B cell (primary cell): ENCODE measurements at regions not wholly inside any gene's neighbourhood (a gene's known extent, or its start where the extent isn't known, plus 50 kb on each side); places are given as distances from the start of the nearest gene placed in this dataset.

Source experiments
- ATAC-seq: fragments of 200-7000 bp; cut with Tn5 transposase; one replicate; pipeline ENCODE4 v1.10.0; 2021; ENCODE audit warnings: low read depth, mild to moderate bottlenecking, moderate number of reproducible peaks, moderate library complexity
- CTCF ChIA-PET: fragments of 350-600 bp; sonication (Branson Sonifier 250); formaldehyde crosslinking; loops from one replicate; lab custom pipeline; 2021; ENCODE audit warnings: antibody characterized with exemption, inconsistent platforms; lab: Charles Lee
- POLR2A ChIA-PET: fragments of 350-600 bp; sonication (Branson Sonifier 250); formaldehyde crosslinking; loops from one replicate; lab custom pipeline; 2021; ENCODE audit warnings: antibody characterized with exemption; lab: Charles Lee
- DNase-seq: peaks from one replicate; pipeline ENCODE4 v3.0.0; 2013
- H2AFZ ChIP-seq: 2 replicates; pipeline ENCODE4 v1.6.1; 2012; ENCODE audit warnings: mild to moderate bottlenecking, low read depth, low read length; ENCODE audit not compliant: insufficient read depth, poor library complexity, severe bottlenecking
- H3K27ac ChIP-seq, 2 donors: 1 replicate in 1 of 2; 2 replicates in 1 of 2; pipeline ENCODE4 v1.5.1; 2012 to 2013; ENCODE audit warnings: low read length in 2 of 2, mild to moderate bottlenecking in 2 of 2, moderate library complexity in 1 of 2
- H3K27me3 ChIP-seq, 4 experiments: fragments of 200-600 bp in 1 of 4; sonication (generic) in 1 of 4; replicated peaks in 1 of 4; 1 replicate in 2 of 4; 2 replicates in 2 of 4; pipeline versions ENCODE4 v1.6.1 to v1.7.0; 2013 to 2016; ENCODE audit warnings: low read length in 3 of 4, mild to moderate bottlenecking in 2 of 4, mixed read lengths in 1 of 4, moderate library complexity in 1 of 4; ENCODE audit not compliant: insufficient read depth in 4 of 4, control insufficient read depth in 3 of 4; ENCODE audit errors: control extremely low read depth in 1 of 4
- H3K36me3 ChIP-seq, 2 experiments: replicated peaks in 1 of 2; 1 replicate in 1 of 2; 2 replicates in 1 of 2; pipeline versions ENCODE4 v1.6.1 to v1.7.1; 2013; ENCODE audit warnings: low read length in 1 of 2; ENCODE audit not compliant: insufficient read depth in 2 of 2, control insufficient read depth in 1 of 2; ENCODE audit errors: control extremely low read depth in 1 of 2, extremely low read depth in 1 of 2
- H3K4me1 ChIP-seq, 2 donors: fragments of 200-600 bp in 1 of 2; sonication (generic) in 1 of 2; 1 replicate in 1 of 2; 2 replicates in 1 of 2; pipeline versions ENCODE4 v1.5.1 to v1.6.1; 2013 to 2017; ENCODE audit warnings: low read length in 2 of 2; ENCODE audit not compliant: control insufficient read depth in 2 of 2, insufficient read depth in 2 of 2
- H3K4me2 ChIP-seq: replicated peaks from 2 replicates; pipeline ENCODE3; 2012; ENCODE audit warnings: mild to moderate bottlenecking, low read depth, low read length; ENCODE audit not compliant: poor library complexity, severe bottlenecking
- H3K4me3 ChIP-seq, 5 experiments: fragments of 200-600 bp in 1 of 5; sonication (generic) in 1 of 5; 1 replicate in 3 of 5; 2 replicates in 2 of 5; pipeline versions ENCODE4 v1.5.1 to v1.7.0; 2011 to 2016; ENCODE audit warnings: low read length in 4 of 5, mild to moderate bottlenecking in 4 of 5, low read depth in 2 of 5, control low read depth in 1 of 5, moderate library complexity in 1 of 5; ENCODE audit not compliant: insufficient read depth in 1 of 5; ENCODE audit errors: control extremely low read depth in 1 of 5, extremely low read depth in 1 of 5
- H3K79me2 ChIP-seq: fragments of 200-600 bp; sonication (generic); one replicate; pipeline ENCODE4 v1.6.0; 2016; ENCODE audit warnings: low read length; ENCODE audit not compliant: control insufficient read depth, insufficient read depth
- H3K9ac ChIP-seq: fragments of 200-600 bp; sonication (generic); 2 replicates; pipeline ENCODE4 v1.6.1; 2017; ENCODE audit warnings: mild to moderate bottlenecking, low read length, moderate library complexity
- H3K9me3 ChIP-seq, 3 donors: one replicate each; pipeline versions ENCODE4 v1.6.1 to v1.7.1; 2013; ENCODE audit warnings: low read length in 2 of 3; ENCODE audit not compliant: control insufficient read depth in 2 of 3, insufficient read depth in 1 of 3; ENCODE audit errors: control extremely low read depth in 1 of 3
- H4K20me1 ChIP-seq: 2 replicates; pipeline ENCODE4 v1.6.0; 2012; ENCODE audit warnings: mild to moderate bottlenecking, low read length; ENCODE audit not compliant: insufficient read depth, control insufficient read depth, poor library complexity, severe bottlenecking
- H3K27ac Mint-ChIP-seq: one replicate; pipeline ENCODE4 v1.8.0; 2021; ENCODE audit warnings: mixed read lengths
- H3K27me3 Mint-ChIP-seq: one replicate; pipeline ENCODE4 v1.8.0; 2021; ENCODE audit warnings: mixed read lengths
- H3K4me1 Mint-ChIP-seq: one replicate; pipeline ENCODE4 v1.8.0; 2021; ENCODE audit warnings: mixed read lengths
- H3K4me3 Mint-ChIP-seq: one replicate; pipeline ENCODE4 v1.8.0; 2021; ENCODE audit warnings: mixed read lengths
- H3K9me3 Mint-ChIP-seq: one replicate; pipeline ENCODE4 v1.8.0; 2022; ENCODE audit warnings: mixed read lengths; ENCODE audit not compliant: insufficient read depth
- EZH2 ChIP-seq: IDR thresholded peaks from 2 replicates; pipeline ENCODE4 v1.6.1; 2012; ENCODE audit warnings: borderline replicate concordance, low read depth, mild to moderate bottlenecking, moderate library complexity, low read length; ENCODE audit not compliant: insufficient read depth, poor library complexity, severe bottlenecking
- WGBS: methylation state at CpG from one replicate; pipeline ENCODE4 v1.1.5; 2013; ENCODE audit warnings: missing lambda C conversion rate; ENCODE audit not compliant: insufficient coverage; 5-methylcytosine and 5-hydroxymethylcytosine counted together
- intact Hi-C: fragments of 100-400 bp; cut with micrococcal nuclease; formaldehyde crosslinking; loops from one replicate; pipeline ENCODE4 v1.10.0; 2022
- TF ChIP-seq, protein P1 (sequence below): fragments of 200-600 bp; IDR thresholded peaks from one replicate; pipeline ENCODE4 v1.8.0; 2022; ENCODE audit warnings: antibody characterized with exemption, mild to moderate bottlenecking

- Histone ChIP-seq H2AFZ (no peak overlapping the region), H3K79me2 (no peaks in the 10 kb centered on the region), H3K36me3 (no peaks in the 10 kb centered on the region), H3K9me3 (no peaks in the 10 kb centered on the region), H3K4me3 (no peak overlapping the region), H3K27ac (no peak overlapping the region), H3K27me3 (no peaks in the 10 kb centered on the region), H3K4me1 (no peaks in the 10 kb centered on the region), H3K4me2 (no peak overlapping the region), H4K20me1 (no peaks in the 10 kb centered on the region), H3K9ac (no peak overlapping the region)
- ChIA-PET POLR2A (no interaction called here), CTCF (no interaction called here)
- Mint-ChIP-seq H3K4me3 (no peak overlapping the region), H3K27ac (no peak overlapping the region), H3K27me3 (no peaks in the 10 kb centered on the region), H3K4me1 (no peaks in the 10 kb centered on the region), H3K9me3 (no peaks in the 10 kb centered on the region)
- DNase-seq (no peak), ATAC-seq (no peak)
- intact Hi-C loops, result no loop called here
- TF ChIP-seq EZH2, result no peak
- TF ChIP-seq, protein P1, sequence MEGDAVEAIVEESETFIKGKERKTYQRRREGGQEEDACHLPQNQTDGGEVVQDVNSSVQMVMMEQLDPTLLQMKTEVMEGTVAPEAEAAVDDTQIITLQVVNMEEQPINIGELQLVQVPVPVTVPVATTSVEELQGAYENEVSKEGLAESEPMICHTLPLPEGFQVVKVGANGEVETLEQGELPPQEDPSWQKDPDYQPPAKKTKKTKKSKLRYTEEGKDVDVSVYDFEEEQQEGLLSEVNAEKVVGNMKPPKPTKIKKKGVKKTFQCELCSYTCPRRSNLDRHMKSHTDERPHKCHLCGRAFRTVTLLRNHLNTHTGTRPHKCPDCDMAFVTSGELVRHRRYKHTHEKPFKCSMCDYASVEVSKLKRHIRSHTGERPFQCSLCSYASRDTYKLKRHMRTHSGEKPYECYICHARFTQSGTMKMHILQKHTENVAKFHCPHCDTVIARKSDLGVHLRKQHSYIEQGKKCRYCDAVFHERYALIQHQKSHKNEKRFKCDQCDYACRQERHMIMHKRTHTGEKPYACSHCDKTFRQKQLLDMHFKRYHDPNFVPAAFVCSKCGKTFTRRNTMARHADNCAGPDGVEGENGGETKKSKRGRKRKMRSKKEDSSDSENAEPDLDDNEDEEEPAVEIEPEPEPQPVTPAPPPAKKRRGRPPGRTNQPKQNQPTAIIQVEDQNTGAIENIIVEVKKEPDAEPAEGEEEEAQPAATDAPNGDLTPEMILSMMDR, result no peak
Measured at GRCh38 chr11:104624021-104624420, 274.2 kb downstream of the CASP12 start.

DNA sequence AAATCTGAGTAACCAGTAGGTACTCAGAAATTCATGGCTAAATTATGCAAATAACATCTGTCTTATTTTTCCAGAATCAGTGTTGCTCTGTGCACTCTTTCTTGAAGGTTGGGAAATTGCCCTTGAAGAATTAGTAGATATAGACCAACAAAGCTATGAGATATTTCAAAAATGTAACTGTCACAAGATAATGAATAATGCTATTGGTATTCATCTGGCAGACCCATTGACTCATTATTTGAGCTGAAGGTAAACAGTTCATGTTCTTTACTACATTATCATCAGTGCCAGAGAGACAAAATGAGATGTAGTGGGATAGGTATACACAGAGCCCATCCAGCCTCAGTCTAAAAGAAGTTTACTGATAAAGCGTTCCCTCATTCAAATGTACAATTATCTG lies 274.7 kb downstream of the CASP12 start:
- no peaks in the 10 kb centered on the region for H3K79me2 ChIP-seq
- Mint-ChIP-seq H3K27me3 (no peaks in the 10 kb centered on the region), H3K4me1 (no peaks in the 10 kb centered on the region), H3K4me3 (no peak overlapping the region), H3K27ac (no peak overlapping the region), H3K9me3 (no peaks in the 10 kb centered on the region)
- CTCF ChIA-PET, result no interaction called here
- intact Hi-C loops, result no loop called here
- no peak overlapping the region for H3K9ac ChIP-seq
- no peak for DNase-seq
- no peaks in the 10 kb centered on the region for H3K4me1 ChIP-seq
- WGBS, result no CpG with 5 or more reads among the region's 1 CpG
- H3K36me3 ChIP-seq, result no peaks in the 10 kb centered on the region
- no peak overlapping the region for H3K4me2 ChIP-seq
- no peak for ATAC-seq
- H3K27ac ChIP-seq, result no peak overlapping the region
- H3K4me3 ChIP-seq, result no peak overlapping the region
- H3K9me3 ChIP-seq, result no peaks in the 10 kb centered on the region
- no peak for TF ChIP-seq EZH2
- TF ChIP-seq, protein P1, result no peak
- H3K27me3 ChIP-seq, result no peaks in the 10 kb centered on the region
- no peak overlapping the region for H2AFZ ChIP-seq
- H4K20me1 ChIP-seq, result no peaks in the 10 kb centered on the region
- POLR2A ChIA-PET, result no interaction called here
